ENCODE measurements at regions not wholly inside any gene's neighbourhood (a gene's known extent, or its start where the extent isn't known, plus 50 kb on each side); places are given as distances from the start of the nearest gene placed in this dataset.

GRCh38 chr10:35751347-35751746 is 109.3 kb upstream of the FZD8 start:
- TF ChIP-seq CTCF (conservative IDR thresholded peaks at IDR 0.05) (no peak), EZH2 (IDR thresholded peaks at IDR 0.05; ENCODE audit: low read depth) (no peak)
